ENCODE measurements at regions not wholly inside any gene's neighbourhood (a gene's known extent, or its start where the extent isn't known, plus 50 kb on each side); places are given as distances from the start of the nearest gene placed in this dataset.

DNA sequence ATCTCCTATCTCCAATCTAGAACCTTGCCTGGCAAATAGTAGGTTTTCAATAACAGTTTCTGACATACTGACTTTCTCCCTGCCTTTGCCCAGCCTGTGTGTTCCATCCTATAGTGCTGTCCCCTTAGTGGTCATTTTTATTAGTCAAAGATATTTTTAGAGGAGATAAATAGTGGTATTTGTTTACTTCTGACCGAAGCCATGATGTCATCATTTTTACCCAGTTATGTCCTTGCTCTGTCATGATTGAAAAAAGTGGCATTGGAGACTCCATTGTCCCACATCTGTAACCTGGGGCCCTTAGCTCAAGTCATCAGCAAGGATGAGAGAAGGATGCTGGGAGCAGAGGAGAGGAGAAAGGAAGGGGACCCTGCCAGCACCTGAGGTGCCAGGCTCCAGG, 80.6 kb upstream of the ATP2B2 start (continued):
- TF ChIP-seq AFF4 (CRISPR knock-in tag; IDR thresholded peaks at IDR 0.05; ENCODE audit: borderline replicate concordance) (no peak), ZNF232 (CRISPR knock-in tag; IDR thresholded peaks at IDR 0.05) (no peak), GTF2I (CRISPR knock-in tag; conservative IDR thresholded peaks at IDR 0.05) (no peak)

GRCh38 chr3:10594915-10595314, 89.5 kb upstream of the ATP2B2 start:
- H3K27ac Mint-ChIP-seq, result no peak overlapping the region
- CTCF ChIA-PET, result interaction anchor here (0.8 to 1.0 kb wide), 3 partner anchors 9 to 143 kb away, joined by 3 read pairs; no protein-coding TSS in a partner anchor
- DNase-seq (ENCODE audit: low spot score) (peak; percentile 93), ATAC-seq (peak; percentile 100)
- H3K27me3 Mint-ChIP-seq (ENCODE audit: low read depth), result peaks cover 6% of the 10 kb centered on the region
- no peak overlapping the region for H3K4me3 Mint-ChIP-seq
- 0 out of 2 replicates have a peak, but pooled peaks cover 3% of the 10 kb centered on the region for H3K4me1 Mint-ChIP-seq
- POLR2A ChIA-PET, result interaction anchor here (0.6 kb wide), 1 partner anchor 9 kb away, joined by 3 read pairs; no protein-coding TSS in a partner anchor
- peaks cover 3% of the 10 kb centered on the region; the same call in 1 of the 2 replicates for H3K9me3 Mint-ChIP-seq
- no peaks in the 10 kb centered on the region for H3K36me3 Mint-ChIP-seq
- TF ChIP-seq, protein P1, sequence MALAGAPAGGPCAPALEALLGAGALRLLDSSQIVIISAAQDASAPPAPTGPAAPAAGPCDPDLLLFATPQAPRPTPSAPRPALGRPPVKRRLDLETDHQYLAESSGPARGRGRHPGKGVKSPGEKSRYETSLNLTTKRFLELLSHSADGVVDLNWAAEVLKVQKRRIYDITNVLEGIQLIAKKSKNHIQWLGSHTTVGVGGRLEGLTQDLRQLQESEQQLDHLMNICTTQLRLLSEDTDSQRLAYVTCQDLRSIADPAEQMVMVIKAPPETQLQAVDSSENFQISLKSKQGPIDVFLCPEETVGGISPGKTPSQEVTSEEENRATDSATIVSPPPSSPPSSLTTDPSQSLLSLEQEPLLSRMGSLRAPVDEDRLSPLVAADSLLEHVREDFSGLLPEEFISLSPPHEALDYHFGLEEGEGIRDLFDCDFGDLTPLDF (CRISPR knock-in tag; IDR thresholded peaks at IDR 0.05), result 0 out of 2 replicates have a peak, but pooled peaks have one; percentile 57
- TF ChIP-seq ZBTB43 (CRISPR knock-in tag; IDR thresholded peaks at IDR 0.05), result no peak
- peak; percentile 68; the same call in 1 of the 2 replicates for TF ChIP-seq CREM (CRISPR knock-in tag; IDR thresholded peaks at IDR 0.05)
- 0 out of 2 replicates have a peak, but pooled peaks have one; percentile 28 for TF ChIP-seq NFE2L1 (CRISPR knock-in tag; IDR thresholded peaks at IDR 0.05)
- TF ChIP-seq, protein P2, sequence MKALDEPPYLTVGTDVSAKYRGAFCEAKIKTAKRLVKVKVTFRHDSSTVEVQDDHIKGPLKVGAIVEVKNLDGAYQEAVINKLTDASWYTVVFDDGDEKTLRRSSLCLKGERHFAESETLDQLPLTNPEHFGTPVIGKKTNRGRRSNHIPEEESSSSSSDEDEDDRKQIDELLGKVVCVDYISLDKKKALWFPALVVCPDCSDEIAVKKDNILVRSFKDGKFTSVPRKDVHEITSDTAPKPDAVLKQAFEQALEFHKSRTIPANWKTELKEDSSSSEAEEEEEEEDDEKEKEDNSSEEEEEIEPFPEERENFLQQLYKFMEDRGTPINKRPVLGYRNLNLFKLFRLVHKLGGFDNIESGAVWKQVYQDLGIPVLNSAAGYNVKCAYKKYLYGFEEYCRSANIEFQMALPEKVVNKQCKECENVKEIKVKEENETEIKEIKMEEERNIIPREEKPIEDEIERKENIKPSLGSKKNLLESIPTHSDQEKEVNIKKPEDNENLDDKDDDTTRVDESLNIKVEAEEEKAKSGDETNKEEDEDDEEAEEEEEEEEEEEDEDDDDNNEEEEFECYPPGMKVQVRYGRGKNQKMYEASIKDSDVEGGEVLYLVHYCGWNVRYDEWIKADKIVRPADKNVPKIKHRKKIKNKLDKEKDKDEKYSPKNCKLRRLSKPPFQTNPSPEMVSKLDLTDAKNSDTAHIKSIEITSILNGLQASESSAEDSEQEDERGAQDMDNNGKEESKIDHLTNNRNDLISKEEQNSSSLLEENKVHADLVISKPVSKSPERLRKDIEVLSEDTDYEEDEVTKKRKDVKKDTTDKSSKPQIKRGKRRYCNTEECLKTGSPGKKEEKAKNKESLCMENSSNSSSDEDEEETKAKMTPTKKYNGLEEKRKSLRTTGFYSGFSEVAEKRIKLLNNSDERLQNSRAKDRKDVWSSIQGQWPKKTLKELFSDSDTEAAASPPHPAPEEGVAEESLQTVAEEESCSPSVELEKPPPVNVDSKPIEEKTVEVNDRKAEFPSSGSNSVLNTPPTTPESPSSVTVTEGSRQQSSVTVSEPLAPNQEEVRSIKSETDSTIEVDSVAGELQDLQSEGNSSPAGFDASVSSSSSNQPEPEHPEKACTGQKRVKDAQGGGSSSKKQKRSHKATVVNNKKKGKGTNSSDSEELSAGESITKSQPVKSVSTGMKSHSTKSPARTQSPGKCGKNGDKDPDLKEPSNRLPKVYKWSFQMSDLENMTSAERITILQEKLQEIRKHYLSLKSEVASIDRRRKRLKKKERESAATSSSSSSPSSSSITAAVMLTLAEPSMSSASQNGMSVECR (CRISPR knock-in tag; IDR thresholded peaks at IDR 0.05; ENCODE audit: borderline replicate concordance), result peak; percentile 75; the same call in 1 of the 2 replicates
- TF ChIP-seq, protein P3, sequence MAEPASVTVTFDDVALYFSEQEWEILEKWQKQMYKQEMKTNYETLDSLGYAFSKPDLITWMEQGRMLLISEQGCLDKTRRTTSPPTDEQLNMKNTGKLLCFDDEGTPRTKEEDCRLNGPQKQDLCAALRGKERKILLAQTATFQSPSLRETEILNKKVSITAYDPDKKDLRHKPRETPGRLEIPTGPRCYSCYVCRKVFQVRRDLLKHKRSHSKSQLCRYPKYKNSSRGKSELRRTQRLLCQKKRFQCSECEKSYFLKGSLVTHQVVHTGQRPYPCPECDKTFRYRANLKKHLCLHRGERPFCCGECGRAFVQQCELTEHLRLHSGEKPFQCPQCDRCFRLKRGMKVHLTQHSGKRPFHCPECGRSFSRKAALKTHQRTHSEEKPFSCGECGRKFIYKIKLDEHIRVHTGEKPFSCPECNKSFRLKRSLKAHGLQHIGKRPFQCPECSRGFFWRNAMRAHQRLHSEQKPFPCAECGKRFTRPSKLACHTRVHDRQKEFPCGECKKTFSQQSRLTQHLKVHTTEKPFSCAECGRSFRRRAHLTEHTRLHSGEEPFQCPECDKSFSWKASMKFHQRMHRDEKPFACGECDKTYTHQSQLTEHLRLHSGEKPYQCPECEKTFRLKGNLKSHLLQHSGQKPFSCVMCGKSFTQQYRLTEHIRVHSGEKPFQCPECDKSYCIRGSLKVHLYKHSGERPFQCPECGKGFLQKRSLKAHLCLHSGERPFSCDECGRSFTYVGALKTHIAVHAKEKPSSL (CRISPR knock-in tag; conservative IDR thresholded peaks at IDR 0.05), result no peak
- peak; percentile 85 for TF ChIP-seq TEAD1 (CRISPR knock-in tag; IDR thresholded peaks at IDR 0.05)
- TF ChIP-seq ETV6 (CRISPR knock-in tag; IDR thresholded peaks at IDR 0.05), result peak; percentile 88
- TF ChIP-seq ZNF281 (CRISPR knock-in tag; IDR thresholded peaks at IDR 0.05), result peak; percentile 73; the same call in 1 of the 2 replicates
- TF ChIP-seq FOXP4 (CRISPR knock-in tag; IDR thresholded peaks at IDR 0.05), result peak; percentile 71; the same call in 1 of the 2 replicates
- TF ChIP-seq FOXK1 (CRISPR knock-in tag; IDR thresholded peaks at IDR 0.05), result peak; percentile 39; the same call in 1 of the 2 replicates
- TF ChIP-seq NFYB (CRISPR knock-in tag; conservative IDR thresholded peaks at IDR 0.05; ENCODE audit: low read depth), result peak; percentile 88
- TF ChIP-seq NR2C2 (CRISPR knock-in tag; IDR thresholded peaks at IDR 0.05), result no peak; the same call in 1 of the 2 replicates
